Heart left ventricle (tissue), 13 donors: ENCODE measurements at regions not wholly inside any gene's neighbourhood (a gene's known extent, or its start where the extent isn't known, plus 50 kb on each side); places are given as distances from the start of the nearest gene placed in this dataset.

Experiments
- POLR2A ChIP-seq, 2 donors: fragments of 450-650 bp; IDR thresholded peaks; one replicate each; pipeline ENCODE4 v1.6.1; 2017; ENCODE audit warnings: antibody characterized with exemption in 2 of 2, mild to moderate bottlenecking in 2 of 2, moderate library complexity in 2 of 2
- TF ChIP-seq, protein P1 (sequence below), 12 donors: fragments of 200-600 bp; sonication (generic) in 4 of 12; IDR thresholded peaks; one replicate each; pipeline versions ENCODE4 v1.5.0 to v1.8.0; 2018 to 2022; ENCODE audit warnings: antibody characterized with exemption in 12 of 12, mild to moderate bottlenecking in 5 of 12
- donor health status: ischemic (EF 13 %, LVEDD 7.1; RV severe dilation, severe dysfunction).
- donor health status: DM: no; HTN: yes; CAD: no.
- donor health status: DM: no; HTN: no; CAD: no.
- donor health status: ischemic (EF 25% LVEDD 6.9; RV normal size, moderate dysfunction).
- donor health status: ischemic (EF 25% LVEDD 5.7; RV mildly dilated, moderate dysfunction).
- donor health status: ischemic (EF 35%, LVEDD 5.7; RV mildly dilated, moderate dysfunction).
- donor health status: nonischemic (EF 11% LVEDD 7.7; RV severe dilation, severe dysfunction).
- donor health status: DM: yes; HTN: yes; CAD: no.
- donor health status: PGD.
- donor health status: ischemic (EF 29% LVEDD 5.4; RV normal size, mild dysfunction).
- donor health status: nonischemic (EF 23%, LVEDD 6.1; RV moderate dilation, normal function).

DNA sequence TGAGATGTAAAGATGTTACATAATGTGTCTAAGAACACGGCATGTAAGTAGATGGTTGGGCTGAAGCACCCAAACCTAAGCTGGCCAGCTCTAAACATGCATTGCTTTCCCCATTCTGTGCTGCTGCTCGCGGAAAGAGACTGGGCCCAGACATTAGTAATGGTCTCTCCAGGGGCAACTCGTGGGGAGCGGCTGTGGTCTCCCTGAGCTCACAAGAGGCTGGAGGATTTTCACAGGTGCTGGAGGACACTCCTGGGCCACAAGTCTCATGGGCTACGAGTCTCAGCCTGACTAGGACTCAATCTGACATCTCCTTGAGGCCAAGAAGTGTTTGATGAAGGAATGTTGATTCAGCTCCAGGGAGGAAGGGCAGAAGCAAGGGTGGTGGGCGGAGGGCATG is 92.7 kb upstream of the PTCH1 start:
- TF ChIP-seq POLR2A (IDR thresholded peaks at IDR 0.05), result no peak
- TF ChIP-seq, protein P1, sequence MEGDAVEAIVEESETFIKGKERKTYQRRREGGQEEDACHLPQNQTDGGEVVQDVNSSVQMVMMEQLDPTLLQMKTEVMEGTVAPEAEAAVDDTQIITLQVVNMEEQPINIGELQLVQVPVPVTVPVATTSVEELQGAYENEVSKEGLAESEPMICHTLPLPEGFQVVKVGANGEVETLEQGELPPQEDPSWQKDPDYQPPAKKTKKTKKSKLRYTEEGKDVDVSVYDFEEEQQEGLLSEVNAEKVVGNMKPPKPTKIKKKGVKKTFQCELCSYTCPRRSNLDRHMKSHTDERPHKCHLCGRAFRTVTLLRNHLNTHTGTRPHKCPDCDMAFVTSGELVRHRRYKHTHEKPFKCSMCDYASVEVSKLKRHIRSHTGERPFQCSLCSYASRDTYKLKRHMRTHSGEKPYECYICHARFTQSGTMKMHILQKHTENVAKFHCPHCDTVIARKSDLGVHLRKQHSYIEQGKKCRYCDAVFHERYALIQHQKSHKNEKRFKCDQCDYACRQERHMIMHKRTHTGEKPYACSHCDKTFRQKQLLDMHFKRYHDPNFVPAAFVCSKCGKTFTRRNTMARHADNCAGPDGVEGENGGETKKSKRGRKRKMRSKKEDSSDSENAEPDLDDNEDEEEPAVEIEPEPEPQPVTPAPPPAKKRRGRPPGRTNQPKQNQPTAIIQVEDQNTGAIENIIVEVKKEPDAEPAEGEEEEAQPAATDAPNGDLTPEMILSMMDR (IDR thresholded peaks at IDR 0.05), result no peak
